PC-3 (cell line): ENCODE measurements at regions not wholly inside any gene's neighbourhood (a gene's known extent, or its start where the extent isn't known, plus 50 kb on each side); places are given as distances from the start of the nearest gene placed in this dataset.

Experiments
- CTCF ChIP-seq: fragments of 300-600 bp; sonication (generic); conservative IDR thresholded peaks from 2 replicates; pipeline ENCODE4 v1.5.1; 2017; ENCODE audit warnings: antibody characterized with exemption, low read depth, mild to moderate bottlenecking, low read length
- EZH2 ChIP-seq: fragments of 300-600 bp; sonication (generic); IDR thresholded peaks from one replicate; pipeline ENCODE4 v1.6.1; 2017; ENCODE audit warnings: antibody characterized with exemption, mild to moderate bottlenecking, low read length; ENCODE audit not compliant: unreplicated experiment

- TF ChIP-seq CTCF: no peak
- TF ChIP-seq EZH2: no peak
Measured at GRCh38 chr11:21911061-21911460, 281.8 kb upstream of the ANO5 start.
